Breast epithelium (tissue), 4 donors: ENCODE measurements at regions not wholly inside any gene's neighbourhood (a gene's known extent, or its start where the extent isn't known, plus 50 kb on each side); places are given as distances from the start of the nearest gene placed in this dataset.

Experiments used
- DNase-seq, 2 donors: peaks; one replicate each; pipeline ENCODE4 v3.0.0-alpha.2; 2019; ENCODE audit warnings: low spot score in 2 of 2
- H3K27ac ChIP-seq, 2 donors: fragments of 200-600 bp; sonication (generic) in 1 of 2; one replicate each; pipeline ENCODE4 v1.5.1; 2016 to 2019; ENCODE audit warnings: mild to moderate bottlenecking in 1 of 2
- H3K27me3 ChIP-seq, 2 donors: fragments of 200-600 bp; sonication (generic) in 1 of 2; one replicate each; pipeline versions ENCODE4 v1.5.1 to v1.6.0; 2017 to 2019; ENCODE audit warnings: control low read depth in 1 of 2, mild to moderate bottlenecking in 1 of 2
- H3K36me3 ChIP-seq: fragments of 200-600 bp; one replicate; pipeline ENCODE4 v1.5.1; 2019
- H3K4me1 ChIP-seq, 2 donors: fragments of 200-600 bp; sonication (generic); one replicate each; pipeline ENCODE4 v1.5.1; 2016 to 2019; ENCODE audit warnings: control low read depth in 1 of 2
- H3K4me3 ChIP-seq, 3 donors: fragments of 200-600 bp; sonication (generic); 1 replicate in 2 of 3; 2 replicates in 1 of 3; pipeline ENCODE4 v1.5.1; 2016 to 2019; ENCODE audit warnings: mild to moderate bottlenecking in 3 of 3, moderate library complexity in 2 of 3
- H3K9me3 ChIP-seq, 2 donors: fragments of 200-600 bp; sonication (generic) in 1 of 2; one replicate each; pipeline ENCODE4 v1.5.1; 2016 to 2019; ENCODE audit warnings: control low read depth in 1 of 2
- POLR2A ChIP-seq: fragments of 450-650 bp; IDR thresholded peaks from one replicate; pipeline ENCODE4 v1.6.1; 2016; ENCODE audit warnings: antibody characterized with exemption, mild to moderate bottlenecking, moderate library complexity
- POLR2AphosphoS5 ChIP-seq, 3 donors: sonication (generic); formaldehyde crosslinking; IDR thresholded peaks; one replicate each; pipeline ENCODE4 v1.6.1; 2017; ENCODE audit warnings: antibody characterized with exemption in 3 of 3
- intact Hi-C: fragments of 100-400 bp; cut with DNase I; formaldehyde crosslinking; loops from one replicate; pipeline ENCODE4 v1.15.1; 2023; ENCODE audit warnings: low total_unique reads
- TF ChIP-seq, protein P1 (sequence below), 3 donors: fragments of 450-650 bp; IDR thresholded peaks; one replicate each; pipeline ENCODE4 v1.5.1; 2016 to 2017; ENCODE audit warnings: antibody characterized with exemption in 3 of 3, mild to moderate bottlenecking in 3 of 3, moderate library complexity in 3 of 3

DNA sequence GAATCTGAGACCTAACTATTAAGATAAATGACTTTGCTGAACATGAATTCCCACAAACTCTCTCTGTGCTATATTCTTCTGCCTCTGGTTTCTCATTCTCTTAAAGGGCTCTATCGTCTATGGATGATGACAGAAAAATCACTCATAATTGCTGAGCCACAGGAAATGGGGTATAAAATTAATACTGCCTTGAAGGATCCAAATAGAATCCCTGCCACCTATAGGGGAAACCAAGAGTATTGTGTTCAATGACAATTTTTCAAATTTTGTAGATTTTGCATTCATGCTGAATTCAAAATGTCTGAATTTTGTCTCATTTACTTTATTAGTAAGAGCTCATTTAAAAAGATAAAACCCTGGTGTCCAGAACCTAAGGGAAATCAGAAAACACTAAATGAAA lies 235.8 kb downstream of the RBM43 start:
- Histone ChIP-seq H3K4me1 (no peaks in the 10 kb centered on the region), H3K4me3 (no peak overlapping the region), H3K27ac (no peak overlapping the region), H3K27me3 (no peaks in the 10 kb centered on the region), H3K9me3 (no peaks in the 10 kb centered on the region), H3K36me3 (no peaks in the 10 kb centered on the region)
- TF ChIP-seq, protein P1, sequence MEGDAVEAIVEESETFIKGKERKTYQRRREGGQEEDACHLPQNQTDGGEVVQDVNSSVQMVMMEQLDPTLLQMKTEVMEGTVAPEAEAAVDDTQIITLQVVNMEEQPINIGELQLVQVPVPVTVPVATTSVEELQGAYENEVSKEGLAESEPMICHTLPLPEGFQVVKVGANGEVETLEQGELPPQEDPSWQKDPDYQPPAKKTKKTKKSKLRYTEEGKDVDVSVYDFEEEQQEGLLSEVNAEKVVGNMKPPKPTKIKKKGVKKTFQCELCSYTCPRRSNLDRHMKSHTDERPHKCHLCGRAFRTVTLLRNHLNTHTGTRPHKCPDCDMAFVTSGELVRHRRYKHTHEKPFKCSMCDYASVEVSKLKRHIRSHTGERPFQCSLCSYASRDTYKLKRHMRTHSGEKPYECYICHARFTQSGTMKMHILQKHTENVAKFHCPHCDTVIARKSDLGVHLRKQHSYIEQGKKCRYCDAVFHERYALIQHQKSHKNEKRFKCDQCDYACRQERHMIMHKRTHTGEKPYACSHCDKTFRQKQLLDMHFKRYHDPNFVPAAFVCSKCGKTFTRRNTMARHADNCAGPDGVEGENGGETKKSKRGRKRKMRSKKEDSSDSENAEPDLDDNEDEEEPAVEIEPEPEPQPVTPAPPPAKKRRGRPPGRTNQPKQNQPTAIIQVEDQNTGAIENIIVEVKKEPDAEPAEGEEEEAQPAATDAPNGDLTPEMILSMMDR (IDR thresholded peaks at IDR 0.05): no peak
- no peak for TF ChIP-seq POLR2A
- no peak for TF ChIP-seq POLR2AphosphoS5 (IDR thresholded peaks at IDR 0.05)
- intact Hi-C loops: no loop called here
- no peak for DNase-seq

DNA sequence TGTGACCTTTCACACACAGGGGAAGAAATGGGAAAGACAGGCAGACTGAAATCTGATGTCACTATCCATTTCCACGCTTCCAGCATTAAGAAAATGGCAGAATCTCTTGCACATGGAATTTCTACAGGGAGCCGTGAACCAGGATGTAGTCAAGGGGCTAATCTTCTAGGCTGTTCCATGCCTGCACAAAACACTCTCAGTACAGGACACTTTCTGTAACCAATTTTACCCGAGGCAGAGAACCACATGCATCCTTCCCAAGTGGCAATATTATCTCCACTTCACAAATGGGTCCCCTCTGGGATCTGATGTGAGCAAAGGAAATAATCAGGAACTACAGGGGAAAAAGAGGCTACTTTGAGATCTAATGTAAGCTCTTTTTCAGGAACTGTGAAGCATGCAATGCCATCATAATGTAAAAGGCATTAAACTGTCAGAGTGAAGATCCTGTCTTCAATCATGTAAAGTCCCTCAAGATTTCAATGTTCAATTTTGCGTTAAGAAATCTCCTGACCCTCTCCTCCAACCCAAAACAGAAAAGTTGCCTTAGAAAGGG lies 236.9 kb downstream of the RBM43 start:
- TF ChIP-seq POLR2AphosphoS5 (IDR thresholded peaks at IDR 0.05): no peak
- TF ChIP-seq POLR2A: no peak
- TF ChIP-seq, protein P1 (IDR thresholded peaks at IDR 0.05): no peak
- Histone ChIP-seq H3K9me3 (no peaks in the 10 kb centered on the region), H3K4me3 (no peak overlapping the region), H3K4me1 (no peaks in the 10 kb centered on the region), H3K27me3 (no peaks in the 10 kb centered on the region), H3K27ac (no peak overlapping the region), H3K36me3 (no peaks in the 10 kb centered on the region)
- intact Hi-C loops: no loop called here
- no peak for DNase-seq

DNA sequence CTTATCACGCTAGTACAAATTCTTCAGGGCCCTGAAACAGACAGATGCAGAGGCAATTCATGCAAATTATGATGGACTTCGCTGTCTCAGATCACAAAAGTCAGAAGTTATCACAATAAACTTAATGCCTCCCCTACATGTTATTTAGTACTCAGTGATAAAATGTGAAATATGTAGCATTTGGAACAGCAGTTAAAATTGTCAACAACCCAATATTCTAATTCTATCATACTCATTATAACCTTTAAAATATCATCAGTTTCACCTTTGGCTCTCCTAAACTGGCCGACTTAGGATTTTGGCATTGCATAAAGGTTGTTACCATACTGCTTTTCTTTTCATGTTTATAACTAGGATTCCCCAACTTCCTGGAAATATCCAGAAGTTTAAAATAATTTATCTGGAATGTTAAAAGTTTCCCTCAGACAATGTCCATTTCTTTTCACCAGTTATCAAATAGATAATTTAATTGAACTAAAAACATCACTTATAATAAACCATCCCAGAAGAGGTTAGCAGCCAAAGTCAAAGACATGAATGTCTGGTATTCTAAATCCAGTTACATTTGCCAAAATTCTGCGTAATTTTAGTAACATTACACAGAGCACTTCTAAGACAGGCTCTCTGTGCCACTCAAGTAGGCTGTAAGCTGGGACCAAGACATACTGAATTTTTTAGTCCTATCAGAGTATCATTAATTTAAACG lies 239.8 kb downstream of the RBM43 start:
- Histone ChIP-seq H3K9me3 (no peaks in the 10 kb centered on the region), H3K27me3 (no peaks in the 10 kb centered on the region), H3K36me3 (no peaks in the 10 kb centered on the region), H3K27ac (no peak overlapping the region), H3K4me3 (no peak overlapping the region), H3K4me1 (no peaks in the 10 kb centered on the region)
- intact Hi-C loops: no loop called here
- TF ChIP-seq, protein P1 (IDR thresholded peaks at IDR 0.05): no peak
- no peak for TF ChIP-seq POLR2A
- no peak for TF ChIP-seq POLR2AphosphoS5 (IDR thresholded peaks at IDR 0.05)
- no peak for DNase-seq

- Histone ChIP-seq H3K4me1 (no peaks in the 10 kb centered on the region), H3K27ac (no peak overlapping the region), H3K36me3 (no peaks in the 10 kb centered on the region), H3K27me3 (no peaks in the 10 kb centered on the region), H3K4me3 (no peak overlapping the region), H3K9me3 (no peaks in the 10 kb centered on the region)
- no peak for TF ChIP-seq POLR2A
- no peak for TF ChIP-seq POLR2AphosphoS5 (IDR thresholded peaks at IDR 0.05)
- TF ChIP-seq, protein P1 (IDR thresholded peaks at IDR 0.05): no peak
- no peak for DNase-seq
- intact Hi-C loops: no loop called here
Observed at GRCh38 chr2:151020411-151020810, 241.3 kb downstream of the RBM43 start.

GRCh38 chr2:151009437-151010175 lies 252.1 kb downstream of the RBM43 start:
- TF ChIP-seq, protein P1 (IDR thresholded peaks at IDR 0.05): no peak
- TF ChIP-seq POLR2AphosphoS5 (IDR thresholded peaks at IDR 0.05) (no peak), POLR2A (no peak)
- intact Hi-C loops: loop anchor here (5.0 kb wide), 1 partner anchor 1922 kb away; no protein-coding TSS in a partner anchor

More at GRCh38 chr2:151009437-151010175, 252.1 kb downstream of the RBM43 start:
- Histone ChIP-seq H3K4me3 (no peak overlapping the region), H3K4me1 (no peaks in the 10 kb centered on the region), H3K27me3 (no peaks in the 10 kb centered on the region), H3K27ac (no peak overlapping the region), H3K9me3 (no peaks in the 10 kb centered on the region), H3K36me3 (no peaks in the 10 kb centered on the region)
- DNase-seq: no peak
